ENCODE measurements at regions not wholly inside any gene's neighbourhood (a gene's known extent, or its start where the extent isn't known, plus 50 kb on each side); places are given as distances from the start of the nearest gene placed in this dataset.

DNA sequence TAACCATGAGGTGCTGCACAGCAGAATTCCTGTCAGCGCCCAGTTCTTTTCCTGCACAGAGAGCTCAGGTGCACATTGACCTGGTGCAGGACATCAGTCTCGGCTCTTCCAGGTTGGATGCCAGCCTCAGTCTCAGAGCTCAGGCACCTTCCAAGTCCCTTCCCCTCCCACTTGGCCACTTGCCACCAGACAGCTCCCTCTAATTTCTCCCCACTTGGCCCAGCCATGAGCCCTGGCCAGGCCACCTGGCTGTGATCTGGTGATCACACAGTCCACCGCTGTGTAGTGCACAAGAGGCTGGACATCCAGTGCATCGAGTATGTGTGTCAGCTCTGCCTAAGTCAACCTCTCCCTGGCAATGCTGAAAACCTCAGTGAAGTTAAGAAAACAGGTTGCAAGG, 336.6 kb upstream of the MYT1L start:
- DNase-seq (ENCODE audit: low read depth, low spot score) = no peak

DNA sequence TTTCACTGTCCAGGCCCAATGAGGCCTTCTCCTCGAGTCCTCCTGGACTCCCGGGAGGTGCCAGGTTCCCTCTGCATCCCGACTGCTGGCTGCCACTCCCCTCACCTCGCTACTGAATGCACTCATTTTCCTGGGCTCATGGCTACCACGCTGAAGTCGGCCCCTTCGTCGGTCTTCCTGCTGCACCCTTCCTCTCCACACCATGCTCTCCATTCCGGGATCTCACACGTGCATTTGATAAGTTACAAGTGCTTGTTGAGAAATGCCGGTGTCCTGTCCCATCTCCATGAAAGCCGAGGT, 334.7 kb upstream of the MYT1L start:
- no peak for DNase-seq (ENCODE audit: low read depth, low spot score)

- DNase-seq (ENCODE audit: low read depth, low spot score) = no peak
These were observed 334.1 kb upstream of the MYT1L start for GRCh38 chr2:2664989-2665833.

GRCh38 chr2:2663401-2664036, 332.4 kb upstream of the MYT1L start:
- DNase-seq (ENCODE audit: low read depth, low spot score) = no peak

DNA sequence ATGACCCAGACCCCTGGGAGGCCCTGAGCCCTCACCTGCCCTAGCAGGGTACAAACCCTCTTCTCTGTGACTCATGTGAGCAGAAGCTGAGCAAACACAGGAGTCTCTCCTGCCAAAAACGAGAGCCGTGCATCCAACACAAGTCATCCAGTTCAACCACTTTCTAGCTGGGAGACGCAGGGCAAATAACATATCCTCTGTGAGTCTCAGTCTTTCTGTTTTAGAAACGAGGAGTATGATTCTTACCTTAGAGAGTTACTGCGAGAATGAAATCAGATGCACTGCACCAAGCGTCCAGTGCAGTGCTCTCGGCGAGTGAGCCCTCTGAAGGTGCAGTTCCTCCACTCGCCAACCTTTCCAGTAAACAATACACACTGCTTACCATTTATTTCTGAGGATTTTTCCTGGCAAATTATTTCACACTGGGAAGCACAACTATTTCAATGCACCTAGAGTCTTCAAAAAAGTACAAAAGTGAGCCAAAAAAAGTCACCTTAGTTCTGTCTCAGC, 331.8 kb upstream of the MYT1L start:
- no peak for DNase-seq (ENCODE audit: low read depth, low spot score)

DNA sequence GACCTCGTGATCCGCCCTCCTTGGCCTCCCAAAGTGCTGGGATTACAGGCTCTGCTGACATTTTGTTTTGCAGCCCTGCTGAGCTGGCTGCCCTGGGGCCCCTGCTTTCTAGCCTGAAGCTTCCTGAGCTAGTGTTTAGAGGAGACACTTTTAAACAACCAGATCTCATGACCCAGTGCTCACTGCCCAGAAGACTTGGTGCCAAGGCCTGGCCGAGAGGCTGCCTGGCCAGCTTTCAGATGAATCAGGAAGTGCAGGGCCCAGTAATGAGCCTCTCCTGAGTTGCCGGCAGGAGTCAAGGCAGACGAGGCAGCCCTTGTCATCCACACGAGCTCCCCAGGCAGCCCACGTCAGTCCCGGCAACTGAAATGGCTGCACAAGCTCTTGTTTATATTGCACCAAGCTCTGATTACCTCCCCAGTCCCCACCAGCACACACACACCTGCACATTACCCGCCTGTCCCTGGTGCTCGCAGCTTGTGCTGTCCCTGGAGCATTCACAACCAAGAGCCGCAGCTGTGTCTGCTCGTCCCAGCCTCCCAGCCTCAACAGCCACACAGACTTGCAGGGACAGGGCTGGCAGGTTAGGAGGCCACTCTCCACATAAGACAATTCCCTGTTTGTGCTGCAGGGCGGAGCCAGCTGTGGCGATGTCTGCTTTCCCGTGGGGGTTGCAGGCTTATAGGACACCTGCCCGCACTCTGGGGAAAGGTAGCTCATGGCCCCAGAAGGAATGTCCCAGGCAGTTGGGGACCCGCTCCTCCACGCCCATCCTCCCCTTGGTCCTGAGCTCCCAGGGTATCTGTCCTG, 331.2 kb upstream of the MYT1L start:
- DNase-seq (ENCODE audit: low read depth, low spot score) = no peak

GRCh38 chr2:2660789-2661355, 329.8 kb upstream of the MYT1L start:
- DNase-seq (ENCODE audit: low read depth, low spot score) = no peak

DNA sequence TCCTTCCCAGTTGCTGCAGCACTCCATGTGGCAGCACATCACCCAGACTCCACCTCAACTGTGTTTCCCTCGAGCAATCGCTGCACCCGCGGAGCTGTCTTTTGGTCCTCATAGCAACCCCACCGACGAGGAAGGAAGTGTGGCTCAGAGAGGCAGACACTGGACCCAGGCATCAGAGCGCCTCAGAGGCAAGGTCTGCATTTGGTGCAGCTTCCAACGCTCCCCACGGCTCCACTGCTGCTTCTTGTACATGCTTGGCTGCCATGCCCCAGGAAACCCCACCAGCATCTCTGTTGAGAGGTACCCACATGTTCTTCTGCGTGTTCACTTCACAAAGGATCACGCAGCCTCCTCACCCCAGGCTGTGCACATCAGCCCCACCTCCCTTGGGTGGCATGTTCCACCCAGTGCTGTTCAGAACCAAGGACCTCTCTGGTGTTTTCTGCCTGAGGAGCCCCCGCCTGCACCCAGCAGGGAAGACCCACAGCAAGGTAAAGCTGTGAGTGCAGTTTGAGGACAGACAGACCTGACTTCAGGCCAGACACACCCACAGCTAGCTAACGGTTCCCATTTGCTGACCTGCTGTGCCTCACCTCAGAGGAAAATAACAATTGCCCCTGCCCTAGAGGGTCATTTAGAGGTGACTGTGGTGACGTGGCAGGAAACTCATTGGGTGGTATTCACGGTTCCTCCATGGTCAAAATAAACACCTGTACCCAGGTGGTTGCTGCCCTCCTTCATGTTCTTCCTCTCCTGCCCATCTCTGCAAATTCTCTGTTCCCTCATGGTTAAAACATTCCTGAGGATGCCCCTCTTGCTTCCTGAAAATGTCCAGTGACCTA, 326.3 kb upstream of the MYT1L start:
- DNase-seq (ENCODE audit: low read depth, low spot score) = no peak

DNA sequence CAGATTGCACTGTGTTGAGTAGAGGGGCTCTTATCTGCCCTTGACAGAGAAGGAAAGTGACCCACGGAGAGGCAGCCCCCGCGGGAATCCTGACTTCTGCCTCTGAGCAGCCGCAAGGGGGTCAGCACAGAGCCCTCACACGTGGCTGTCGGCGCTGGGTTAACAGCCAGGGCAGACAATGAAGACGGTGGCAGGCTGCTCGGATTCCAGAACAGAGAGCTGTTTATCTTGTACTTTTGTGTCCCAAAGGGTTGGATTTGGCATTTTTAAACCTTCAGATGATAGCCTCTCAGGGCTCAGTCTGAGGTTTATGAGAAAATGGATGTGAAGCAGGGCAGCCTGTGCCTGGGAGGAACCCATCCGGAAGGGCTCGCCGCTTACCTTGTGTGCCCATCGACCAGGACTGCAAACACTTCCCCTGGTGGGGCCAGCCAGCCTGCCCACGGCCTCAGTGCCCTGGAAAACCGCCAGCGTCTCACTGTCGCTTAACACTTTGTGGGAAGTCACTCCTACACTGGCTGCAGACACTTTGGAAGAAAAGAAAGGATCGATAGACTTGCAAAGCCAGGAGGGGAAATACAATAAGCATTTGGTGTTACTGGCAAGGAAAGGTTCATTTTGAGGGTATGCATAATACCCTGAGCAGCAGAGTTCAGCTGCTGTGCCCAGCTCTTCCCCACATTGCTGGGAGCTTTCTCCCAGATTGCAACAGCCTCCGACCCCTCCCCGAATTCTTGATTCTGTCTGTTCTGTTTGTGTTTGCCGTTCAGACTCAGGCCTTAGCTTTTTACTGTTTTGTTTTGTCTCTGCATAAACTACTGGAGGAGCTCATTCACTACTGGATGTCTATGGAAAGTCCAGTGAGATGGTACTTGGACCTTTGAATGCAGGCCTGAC, 325.3 kb upstream of the MYT1L start:
- no peak for DNase-seq (ENCODE audit: low read depth, low spot score)

DNA sequence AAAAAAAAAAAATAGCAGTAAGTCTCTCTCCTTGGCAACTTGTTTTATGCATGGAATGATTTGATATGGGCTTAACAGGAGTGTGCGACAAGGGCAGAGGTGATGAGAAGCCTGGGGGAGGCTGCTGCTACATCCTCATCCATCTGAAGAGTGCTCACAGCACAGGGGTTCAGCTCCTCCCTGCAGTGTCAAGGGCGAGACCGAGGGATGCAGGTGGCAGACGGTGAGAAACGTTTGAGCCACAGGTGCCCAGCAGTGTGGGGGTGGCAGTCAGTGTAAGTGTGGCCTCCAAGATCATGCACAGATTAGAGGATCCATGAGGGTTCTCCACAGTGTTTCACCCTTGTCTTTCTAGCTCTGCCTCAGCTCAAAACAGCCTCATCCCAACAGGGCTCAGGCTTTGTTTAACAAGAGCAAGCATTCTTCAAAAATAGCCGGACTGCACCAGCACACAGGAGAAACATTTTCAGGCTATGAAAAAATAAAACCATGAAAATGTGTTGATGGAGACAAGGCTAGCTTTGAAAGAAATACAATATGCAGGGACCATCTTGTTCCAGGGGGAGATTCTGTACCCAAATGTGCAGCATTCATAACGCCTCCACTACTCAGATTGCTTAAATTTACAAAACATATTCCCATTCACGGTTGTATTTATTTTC, 324.5 kb upstream of the MYT1L start:
- no peak for DNase-seq (ENCODE audit: low read depth, low spot score)

DNA sequence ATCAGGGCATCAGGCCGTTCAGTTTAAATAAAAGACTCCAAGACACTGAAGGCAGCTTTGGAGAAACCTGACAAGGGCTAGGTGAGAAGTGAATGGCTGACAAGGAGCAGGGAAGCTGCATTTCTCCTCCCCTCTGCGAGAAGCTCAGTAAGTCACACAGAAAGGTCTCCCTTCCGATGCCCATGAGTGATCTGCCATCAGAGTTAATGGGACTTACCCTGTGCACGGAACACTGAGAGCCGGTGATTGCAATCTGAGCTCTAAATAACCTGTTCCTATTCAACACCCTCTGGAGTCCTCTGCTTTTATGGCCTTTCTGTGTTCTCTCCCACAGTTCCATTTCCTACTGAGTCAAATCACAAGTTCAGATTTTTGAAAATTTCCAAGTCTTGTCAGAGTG, 322.2 kb upstream of the MYT1L start:
- no peak for DNase-seq (ENCODE audit: low read depth, low spot score)

DNA sequence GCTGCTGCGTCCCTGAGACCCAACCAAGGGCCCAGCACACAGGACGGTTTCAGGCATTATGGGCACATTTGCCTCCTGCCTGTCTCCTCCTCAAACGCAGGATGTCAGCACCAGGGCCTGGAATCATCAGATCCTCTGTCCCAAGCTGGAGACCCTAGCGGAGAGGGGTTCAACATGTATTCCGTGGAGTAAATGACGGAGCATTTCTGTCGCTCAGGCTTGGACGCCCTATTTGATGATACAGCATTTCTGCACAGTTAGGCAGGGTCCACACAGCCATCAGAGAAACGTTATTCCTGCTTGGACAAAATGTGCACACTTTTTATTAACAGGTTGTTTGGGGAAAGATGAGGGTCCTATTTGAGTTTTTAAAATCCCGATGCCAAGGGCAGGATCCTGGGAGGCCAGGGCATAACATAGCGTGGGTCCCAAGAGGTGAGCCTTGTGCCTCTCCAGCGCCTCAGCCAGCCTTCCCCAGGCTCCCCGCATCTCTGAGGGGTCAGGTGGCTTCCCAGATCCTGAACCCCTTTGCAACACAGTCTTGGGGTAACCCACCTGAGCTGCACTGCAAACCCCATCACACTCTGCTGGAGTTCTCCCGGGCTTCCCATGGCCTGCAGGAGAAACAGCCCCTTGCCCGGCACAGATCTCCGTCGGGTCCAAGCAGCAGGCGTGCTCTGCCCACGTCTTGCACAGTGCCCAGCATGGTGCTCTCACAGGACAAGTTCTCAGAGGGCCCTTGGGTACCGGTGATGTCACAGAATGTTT, 319.7 kb upstream of the MYT1L start:
- no peak for DNase-seq (ENCODE audit: low read depth, low spot score)

- DNase-seq (ENCODE audit: low read depth, low spot score) = no peak
These were observed 318.3 kb upstream of the MYT1L start for GRCh38 chr2:2649109-2650072.

DNA sequence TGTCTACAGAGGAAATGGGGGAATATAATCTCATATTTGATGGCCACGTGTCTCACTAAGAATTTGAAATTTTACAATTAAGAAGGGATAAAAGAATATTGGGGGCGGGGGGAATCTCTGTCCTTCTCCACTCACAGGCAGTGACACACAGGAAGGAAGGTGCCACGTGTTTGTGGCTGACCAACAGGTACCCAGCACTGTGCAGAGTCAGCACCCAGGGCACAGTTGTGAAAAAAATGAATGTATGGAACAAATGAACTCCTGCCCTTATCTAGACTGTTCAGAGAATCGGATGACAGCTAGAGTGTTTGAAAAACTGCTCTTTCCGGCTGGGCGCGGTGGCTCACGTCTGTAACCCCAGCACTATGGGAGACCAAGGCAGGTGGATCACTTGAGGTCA, 317.0 kb upstream of the MYT1L start:
- DNase-seq (ENCODE audit: low read depth, low spot score) = no peak

DNA sequence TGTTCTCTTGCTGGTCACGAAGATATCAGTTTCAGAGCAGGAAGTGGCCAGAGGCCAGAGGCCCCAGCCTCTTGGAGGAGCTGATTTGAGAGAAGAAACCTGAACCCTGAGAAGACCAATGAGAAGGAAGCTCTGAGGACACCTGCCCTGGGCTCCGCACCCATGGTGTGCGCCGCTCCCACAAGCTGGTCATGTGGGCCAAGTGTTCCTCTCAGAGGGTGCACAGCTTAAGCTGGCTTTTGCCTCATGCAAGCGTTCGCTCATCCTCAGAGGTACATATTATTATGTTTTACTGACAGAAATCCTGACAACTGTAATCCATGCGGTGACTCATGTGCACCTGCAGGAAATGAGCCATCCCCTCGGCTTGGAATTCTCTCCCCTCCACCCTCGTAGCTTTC, 316.1 kb upstream of the MYT1L start:
- no peak for DNase-seq (ENCODE audit: low read depth, low spot score)

- no peak for DNase-seq (ENCODE audit: low read depth, low spot score)
These were observed 315.5 kb upstream of the MYT1L start for GRCh38 chr2:2646433-2647051.

- DNase-seq (ENCODE audit: low read depth, low spot score) = no peak
These were observed 314.2 kb upstream of the MYT1L start for GRCh38 chr2:2645162-2645855.

Data from iPS DF 19.7 (cell line).